Peyer's patch (tissue), 4 donors: ENCODE measurements at regions not wholly inside any gene's neighbourhood (a gene's known extent, or its start where the extent isn't known, plus 50 kb on each side); places are given as distances from the start of the nearest gene placed in this dataset.

Source experiments
- DNase-seq, 3 donors: peaks; one replicate each; pipeline ENCODE4 v3.0.0-alpha.2; 2017 to 2019
- H3K27ac ChIP-seq, 4 donors: fragments of 200-600 bp; sonication (generic); one replicate each; pipeline ENCODE4 v1.5.1; 2016 to 2019
- H3K27me3 ChIP-seq, 2 donors: fragments of 200-600 bp; sonication (generic); one replicate each; pipeline ENCODE4 v1.5.1; 2019
- H3K36me3 ChIP-seq, 3 donors: fragments of 200-600 bp; sonication (generic); one replicate each; pipeline ENCODE4 v1.5.1; 2016 to 2019
- H3K4me1 ChIP-seq, 4 donors: fragments of 200-600 bp; sonication (generic); one replicate each; pipeline ENCODE4 v1.5.1; 2016 to 2019
- H3K4me3 ChIP-seq, 4 donors: fragments of 200-600 bp; sonication (generic); 1 replicate in 3 of 4; 2 replicates in 1 of 4; pipeline ENCODE4 v1.5.1; 2016 to 2019; ENCODE audit warnings: mild to moderate bottlenecking in 1 of 4
- H3K9me3 ChIP-seq, 4 donors: fragments of 200-600 bp; sonication (generic); one replicate each; pipeline ENCODE4 v1.5.1; 2016 to 2019; ENCODE audit warnings: mild to moderate bottlenecking in 1 of 4
- CTCF ChIP-seq, 6 experiments: fragments of 450-650 bp in 4 of 6; fragments of 200-600 bp in 2 of 6; sonication (generic) in 1 of 6; IDR thresholded peaks; one replicate each; pipeline ENCODE4 v1.5.1; 2017 to 2019; ENCODE audit warnings: antibody characterized with exemption in 6 of 6, mild to moderate bottlenecking in 3 of 6, moderate library complexity in 1 of 6
- POLR2A ChIP-seq, 2 donors: fragments of 450-650 bp; IDR thresholded peaks; one replicate each; pipeline ENCODE4 v1.5.1; 2017; ENCODE audit warnings: antibody characterized with exemption in 2 of 2, mild to moderate bottlenecking in 2 of 2, moderate library complexity in 2 of 2

GRCh38 chrX:30939928-30940327 lies 50.9 kb upstream of the TAB3 start:
- Histone ChIP-seq H3K27ac (no peak overlapping the region), H3K4me1 (no peaks in the 10 kb centered on the region), H3K36me3 (no peaks in the 10 kb centered on the region), H3K9me3 (no peaks in the 10 kb centered on the region), H3K27me3 (no peaks in the 10 kb centered on the region), H3K4me3 (no peak overlapping the region)
- no peak for DNase-seq
- no peak for TF ChIP-seq POLR2A (IDR thresholded peaks at IDR 0.05)
- TF ChIP-seq CTCF (IDR thresholded peaks at IDR 0.05) = no peak
